ENCODE measurements at regions not wholly inside any gene's neighbourhood (a gene's known extent, or its start where the extent isn't known, plus 50 kb on each side); places are given as distances from the start of the nearest gene placed in this dataset.

- no peaks in the 10 kb centered on the region for H3K27me3 Mint-ChIP-seq
- no peak for TF ChIP-seq CTCF (conservative IDR thresholded peaks at IDR 0.05)
- H3K4me1 Mint-ChIP-seq (ENCODE audit: unreplicated experiment) = peaks cover 32% of the 10 kb centered on the region
- no peaks in the 10 kb centered on the region for H3K36me3 Mint-ChIP-seq
- H3K27ac Mint-ChIP-seq = no peak overlapping the region
- H3K9me3 Mint-ChIP-seq = no peaks in the 10 kb centered on the region
- no peak overlapping the region for H3K4me3 Mint-ChIP-seq
- peak; percentile 70 for DNase-seq (ENCODE audit: extremely low spot score, unreplicated experiment)
Observed at GRCh38 chr17:83173914-83174361, 94.5 kb downstream of the METRNL start.

GRCh38 chr17:83174362-83175118 lies 95.1 kb downstream of the METRNL start:
- Mint-ChIP-seq H3K36me3 (no peaks in the 10 kb centered on the region), H3K27ac (no peak overlapping the region), H3K4me3 (no peak overlapping the region), H3K9me3 (no peaks in the 10 kb centered on the region), H3K27me3 (no peaks in the 10 kb centered on the region), H3K4me1 (ENCODE audit: unreplicated experiment) (peaks cover 38% of the 10 kb centered on the region)
- DNase-seq (ENCODE audit: extremely low spot score, unreplicated experiment) = peak; percentile 68
- no peak for TF ChIP-seq CTCF (conservative IDR thresholded peaks at IDR 0.05)

- TF ChIP-seq CTCF (conservative IDR thresholded peaks at IDR 0.05) = no peak
- peak; percentile 48 for DNase-seq (ENCODE audit: extremely low spot score, unreplicated experiment)
- Mint-ChIP-seq H3K27ac (no peak overlapping the region), H3K4me3 (no peak overlapping the region), H3K36me3 (no peaks in the 10 kb centered on the region), H3K9me3 (no peaks in the 10 kb centered on the region), H3K27me3 (peaks cover 3% of the 10 kb centered on the region), H3K4me1 (ENCODE audit: unreplicated experiment) (peaks cover 45% of the 10 kb centered on the region)
Observed at GRCh38 chr17:83175119-83175821, 95.9 kb downstream of the METRNL start.

GRCh38 chr17:83175822-83176622 lies 96.6 kb downstream of the METRNL start:
- H3K27ac Mint-ChIP-seq = no peak overlapping the region
- H3K4me3 Mint-ChIP-seq = no peak overlapping the region
- no peaks in the 10 kb centered on the region for H3K36me3 Mint-ChIP-seq
- no peaks in the 10 kb centered on the region for H3K9me3 Mint-ChIP-seq
- no peak for TF ChIP-seq CTCF (conservative IDR thresholded peaks at IDR 0.05)
- peak; percentile 56 for DNase-seq (ENCODE audit: extremely low spot score, unreplicated experiment)
- peaks cover 3% of the 10 kb centered on the region for H3K27me3 Mint-ChIP-seq
- peaks cover 45% of the 10 kb centered on the region for H3K4me1 Mint-ChIP-seq (ENCODE audit: unreplicated experiment)

GRCh38 chr17:83176623-83177583 lies 97.5 kb downstream of the METRNL start:
- H3K27ac Mint-ChIP-seq = no peak overlapping the region
- H3K36me3 Mint-ChIP-seq = no peaks in the 10 kb centered on the region
- H3K9me3 Mint-ChIP-seq = no peaks in the 10 kb centered on the region
- no peak overlapping the region for H3K4me3 Mint-ChIP-seq
- peaks cover 39% of the 10 kb centered on the region for H3K4me1 Mint-ChIP-seq (ENCODE audit: unreplicated experiment)
- peaks cover 3% of the 10 kb centered on the region for H3K27me3 Mint-ChIP-seq
- peak; percentile 58 for DNase-seq (ENCODE audit: extremely low spot score, unreplicated experiment)
- TF ChIP-seq CTCF (conservative IDR thresholded peaks at IDR 0.05) = no peak

Measured in type B pancreatic cell (in vitro differentiated cells).